Sigmoid colon (tissue), 4 donors: ENCODE measurements at regions not wholly inside any gene's neighbourhood (a gene's known extent, or its start where the extent isn't known, plus 50 kb on each side); places are given as distances from the start of the nearest gene placed in this dataset.

Source experiments
- CTCF ChIP-seq, 4 experiments: fragments of 450-650 bp in 3 of 4; fragments of 200-600 bp in 1 of 4; IDR thresholded peaks; one replicate each; pipeline ENCODE4 v1.5.1; 2016 to 2019; ENCODE audit warnings: antibody characterized with exemption in 4 of 4, mild to moderate bottlenecking in 3 of 4, moderate library complexity in 2 of 4
- EP300 ChIP-seq, 4 donors: sonication (generic); formaldehyde crosslinking; IDR thresholded peaks; one replicate each; pipeline ENCODE4 v1.6.1; 2017; ENCODE audit warnings: antibody characterized with exemption in 4 of 4
- POLR2A ChIP-seq, 2 donors: fragments of 450-650 bp; IDR thresholded peaks; one replicate each; pipeline ENCODE4 v1.6.1; 2016; ENCODE audit warnings: antibody characterized with exemption in 2 of 2, mild to moderate bottlenecking in 2 of 2, moderate library complexity in 2 of 2
- POLR2AphosphoS5 ChIP-seq, 4 donors: sonication (generic); formaldehyde crosslinking; IDR thresholded peaks; one replicate each; pipeline ENCODE4 v1.6.1; 2017; ENCODE audit warnings: antibody characterized with exemption in 4 of 4

- no peak for TF ChIP-seq CTCF (IDR thresholded peaks at IDR 0.05)
- TF ChIP-seq POLR2AphosphoS5 (IDR thresholded peaks at IDR 0.05): no peak
- no peak for TF ChIP-seq POLR2A (IDR thresholded peaks at IDR 0.05)
- TF ChIP-seq EP300 (IDR thresholded peaks at IDR 0.05): no peak
Observed at GRCh38 chr21:27220416-27220815, 253.5 kb upstream of the ADAMTS5 start.
